ENCODE measurements at regions not wholly inside any gene's neighbourhood (a gene's known extent, or its start where the extent isn't known, plus 50 kb on each side); places are given as distances from the start of the nearest gene placed in this dataset.

DNA sequence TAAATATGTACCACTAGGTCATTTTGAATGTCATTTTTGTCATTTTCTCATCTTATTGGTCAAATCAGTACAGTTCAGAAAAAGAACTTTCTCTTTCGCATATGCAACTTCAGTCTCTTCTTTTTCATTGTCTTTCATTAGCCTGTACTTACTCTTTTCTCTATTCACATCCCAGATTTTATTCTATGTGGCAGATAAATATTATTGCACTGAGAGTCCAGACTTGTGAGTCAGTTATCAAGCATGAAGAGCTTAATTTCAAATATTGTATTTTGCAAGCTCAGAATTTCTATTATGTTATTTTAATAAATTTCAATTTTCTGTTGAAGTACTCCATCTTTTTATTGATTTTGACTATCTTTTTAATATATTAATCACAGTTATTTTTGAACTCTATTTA lies 105.2 kb upstream of the PALMD start:
- no peak for DNase-seq (ENCODE audit: extremely low read depth, low read depth)

GRCh38 chr1:99544328-99544727 lies 101.6 kb upstream of the PALMD start:
- TF ChIP-seq CTCF (IDR thresholded peaks at IDR 0.05; ENCODE audit: low read depth, low read length) = no peak
- DNase-seq (ENCODE audit: extremely low read depth, low read depth) = no peak

More for the DNA sequence above, 105.2 kb upstream of the PALMD start:
- TF ChIP-seq CTCF (IDR thresholded peaks at IDR 0.05; ENCODE audit: low read depth, low read length) = no peak

DNA sequence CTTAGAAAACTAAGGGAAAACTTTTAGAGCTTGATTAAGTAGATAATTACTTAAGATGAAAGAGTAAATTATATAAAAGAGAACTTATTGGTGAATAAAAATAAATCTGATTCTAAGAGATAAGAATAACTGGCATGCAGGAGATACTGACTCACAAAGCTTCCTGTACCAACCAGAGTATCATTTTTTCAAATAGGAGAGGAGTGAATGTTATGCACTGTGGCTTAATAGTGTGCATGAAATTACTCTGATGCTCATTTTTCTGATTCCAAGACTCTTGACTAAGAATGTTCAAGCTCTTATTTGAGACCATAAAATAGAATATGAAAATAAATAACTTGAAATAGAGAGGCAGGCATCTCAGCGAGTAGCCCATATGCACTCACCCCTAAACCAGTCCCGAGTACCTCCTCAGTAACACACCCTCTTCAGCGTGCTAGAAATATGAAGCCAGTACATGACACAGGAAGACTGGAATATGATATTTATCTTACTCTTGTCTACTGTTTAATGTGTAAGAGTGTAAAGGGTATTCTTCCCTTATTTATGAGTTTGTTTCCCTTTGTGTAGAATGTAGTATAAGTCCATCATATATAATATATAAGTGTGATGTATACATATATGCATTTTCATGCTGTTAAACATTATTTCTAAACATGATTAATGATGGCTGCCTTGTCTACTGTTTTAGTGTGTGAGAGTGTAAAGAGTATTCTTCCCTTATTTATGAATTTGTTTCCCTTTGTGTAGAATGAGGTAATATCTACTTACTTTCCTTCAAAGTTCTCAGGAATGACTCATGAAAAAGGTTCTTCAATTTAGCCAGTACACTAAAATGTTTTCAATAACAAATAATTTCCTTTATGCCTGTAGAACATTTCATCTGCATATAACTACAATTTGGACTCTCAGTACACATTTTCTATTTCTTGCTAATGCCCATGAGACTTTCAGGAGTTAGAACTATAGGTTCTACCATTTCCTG lies 99.2 kb upstream of the PALMD start:
- DNase-seq (ENCODE audit: extremely low read depth, low read depth) = no peak
- no peak for TF ChIP-seq CTCF (IDR thresholded peaks at IDR 0.05; ENCODE audit: low read depth, low read length)

- no peak for DNase-seq (ENCODE audit: extremely low read depth, low read depth)
- TF ChIP-seq CTCF (IDR thresholded peaks at IDR 0.05; ENCODE audit: low read depth, low read length) = no peak
Observed at GRCh38 chr1:99548943-99549605, 96.8 kb upstream of the PALMD start.

DNA sequence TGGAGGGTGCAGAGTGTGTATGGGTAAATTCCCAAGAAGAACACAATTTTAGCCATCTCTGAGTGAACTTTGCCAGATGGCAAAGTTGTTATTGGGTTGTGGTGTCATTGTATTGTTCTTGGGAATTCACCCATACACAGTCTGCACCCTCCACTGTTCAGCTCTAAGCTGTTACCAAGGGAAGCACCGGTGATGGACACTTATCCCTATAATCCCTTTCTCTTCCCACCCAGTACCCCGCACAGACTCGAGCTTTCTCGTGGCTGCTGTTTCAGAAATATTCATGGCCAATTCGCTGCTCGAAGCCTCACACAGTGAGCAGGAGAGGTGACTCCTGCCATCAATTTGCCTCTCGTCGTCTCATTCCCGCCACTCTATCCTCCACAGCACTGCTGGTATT lies 95.7 kb upstream of the PALMD start:
- no peak for DNase-seq (ENCODE audit: extremely low read depth, low read depth)
- no peak for TF ChIP-seq CTCF (IDR thresholded peaks at IDR 0.05; ENCODE audit: low read depth, low read length)

GRCh38 chr1:99551812-99552614 lies 93.9 kb upstream of the PALMD start:
- no peak for DNase-seq (ENCODE audit: extremely low read depth, low read depth)
- TF ChIP-seq CTCF (IDR thresholded peaks at IDR 0.05; ENCODE audit: low read depth, low read length) = no peak
